Endothelial cell (in vitro differentiated cells): ENCODE measurements at regions not wholly inside any gene's neighbourhood (a gene's known extent, or its start where the extent isn't known, plus 50 kb on each side); places are given as distances from the start of the nearest gene placed in this dataset.
A peak's percentile ranks its signal among the peaks of the same experiment; 100 is the strongest.

Source experiments
- DNase-seq: peaks from one replicate; pipeline ENCODE4 v3.0.0; 2021; ENCODE audit warnings: low spot score
- H3K27ac Mint-ChIP-seq: one replicate; pipeline ENCODE4 v1.8.0; 2021; ENCODE audit warnings: mixed read lengths, inconsistent platforms; ENCODE audit not compliant: unreplicated experiment
- H3K27me3 Mint-ChIP-seq: one replicate; pipeline ENCODE4 v1.8.0; 2021; ENCODE audit warnings: mild to moderate bottlenecking, moderate library complexity, mixed read lengths, inconsistent platforms; ENCODE audit not compliant: unreplicated experiment
- H3K36me3 Mint-ChIP-seq: one replicate; pipeline ENCODE4 v1.8.0; 2021; ENCODE audit warnings: mild to moderate bottlenecking, low read depth, mixed read lengths, inconsistent platforms; ENCODE audit not compliant: unreplicated experiment
- H3K4me1 Mint-ChIP-seq: one replicate; pipeline ENCODE4 v1.8.0; 2021; ENCODE audit warnings: mild to moderate bottlenecking, mixed read lengths, inconsistent platforms; ENCODE audit not compliant: unreplicated experiment
- H3K4me3 Mint-ChIP-seq: one replicate; pipeline ENCODE4 v1.8.0; 2021; ENCODE audit warnings: mild to moderate bottlenecking, mixed read lengths, inconsistent platforms; ENCODE audit not compliant: unreplicated experiment
- H3K9me3 Mint-ChIP-seq: one replicate; pipeline ENCODE4 v1.8.0; 2021; ENCODE audit warnings: mixed read lengths, inconsistent platforms; ENCODE audit not compliant: unreplicated experiment
- CTCF ChIP-seq: fragments of 200-600 bp; sonication (generic); IDR thresholded peaks from one replicate; pipeline ENCODE4 v1.5.0; 2021; ENCODE audit warnings: antibody characterized with exemption; ENCODE audit not compliant: unreplicated experiment

- TF ChIP-seq CTCF = no peak
- no peak overlapping the region for H3K27ac Mint-ChIP-seq
- H3K9me3 Mint-ChIP-seq = peaks cover 6% of the 10 kb centered on the region
- peaks cover 5% of the 10 kb centered on the region for H3K4me1 Mint-ChIP-seq
- H3K36me3 Mint-ChIP-seq = peaks cover 6% of the 10 kb centered on the region
- H3K27me3 Mint-ChIP-seq = no peaks in the 10 kb centered on the region
- no peak overlapping the region for H3K4me3 Mint-ChIP-seq
- DNase-seq = no peak
Observed at GRCh38 chr12:90205165-90205564, 496.5 kb upstream of the ATP2B1 start.

- Mint-ChIP-seq H3K9me3 (peaks cover 6% of the 10 kb centered on the region), H3K4me3 (no peak overlapping the region), H3K27ac (no peak overlapping the region), H3K4me1 (peaks cover 19% of the 10 kb centered on the region), H3K36me3 (peaks cover 6% of the 10 kb centered on the region), H3K27me3 (no peaks in the 10 kb centered on the region)
- DNase-seq = no peak
- no peak for TF ChIP-seq CTCF
Observed at GRCh38 chr12:90203556-90203955, 494.9 kb upstream of the ATP2B1 start.

- Mint-ChIP-seq H3K27ac (peak overlapping the region; percentile 96), H3K4me3 (no peak overlapping the region), H3K36me3 (no peaks in the 10 kb centered on the region), H3K9me3 (no peaks in the 10 kb centered on the region), H3K27me3 (no peaks in the 10 kb centered on the region), H3K4me1 (peaks cover 21% of the 10 kb centered on the region)
- DNase-seq = no peak
- TF ChIP-seq CTCF = no peak
Observed at GRCh38 chr12:90199006-90199405, 490.4 kb upstream of the ATP2B1 start.

- Mint-ChIP-seq H3K9me3 (no peaks in the 10 kb centered on the region), H3K36me3 (no peaks in the 10 kb centered on the region), H3K27ac (no peak overlapping the region), H3K27me3 (no peaks in the 10 kb centered on the region), H3K4me3 (no peak overlapping the region), H3K4me1 (peaks cover 1% of the 10 kb centered on the region)
- TF ChIP-seq CTCF = no peak
- no peak for DNase-seq
Observed at GRCh38 chr12:90193500-90193899, 484.9 kb upstream of the ATP2B1 start.

GRCh38 chr12:90188857-90189256 lies 480.2 kb upstream of the ATP2B1 start:
- TF ChIP-seq CTCF = no peak
- no peaks in the 10 kb centered on the region for H3K9me3 Mint-ChIP-seq
- H3K4me3 Mint-ChIP-seq = no peak overlapping the region
- no peaks in the 10 kb centered on the region for H3K4me1 Mint-ChIP-seq
- H3K36me3 Mint-ChIP-seq = no peaks in the 10 kb centered on the region
- H3K27me3 Mint-ChIP-seq = no peaks in the 10 kb centered on the region
- DNase-seq = no peak
- H3K27ac Mint-ChIP-seq = no peak overlapping the region
